ENCODE measurements at regions not wholly inside any gene's neighbourhood (a gene's known extent, or its start where the extent isn't known, plus 50 kb on each side); places are given as distances from the start of the nearest gene placed in this dataset.

DNA sequence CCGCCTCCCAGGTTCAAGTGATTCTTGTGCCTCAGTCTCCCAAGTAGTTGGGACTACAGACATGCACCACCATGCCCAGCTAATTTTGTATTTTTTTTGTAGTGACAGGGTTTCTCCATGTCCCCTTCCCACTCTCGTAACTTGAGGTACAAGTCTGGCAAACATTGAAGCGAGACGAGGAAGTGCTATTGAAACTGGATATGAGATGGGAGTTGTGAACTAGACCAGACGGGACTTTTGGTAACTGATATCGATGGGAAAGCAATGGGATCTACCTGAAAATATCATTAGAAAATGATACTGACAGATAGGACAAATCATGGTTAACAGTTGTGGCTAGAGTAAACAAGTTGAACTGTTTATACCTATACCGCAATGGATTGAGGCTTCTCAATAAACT lies 95.2 kb upstream of the TRABD2B start:
- TF ChIP-seq, protein P1, sequence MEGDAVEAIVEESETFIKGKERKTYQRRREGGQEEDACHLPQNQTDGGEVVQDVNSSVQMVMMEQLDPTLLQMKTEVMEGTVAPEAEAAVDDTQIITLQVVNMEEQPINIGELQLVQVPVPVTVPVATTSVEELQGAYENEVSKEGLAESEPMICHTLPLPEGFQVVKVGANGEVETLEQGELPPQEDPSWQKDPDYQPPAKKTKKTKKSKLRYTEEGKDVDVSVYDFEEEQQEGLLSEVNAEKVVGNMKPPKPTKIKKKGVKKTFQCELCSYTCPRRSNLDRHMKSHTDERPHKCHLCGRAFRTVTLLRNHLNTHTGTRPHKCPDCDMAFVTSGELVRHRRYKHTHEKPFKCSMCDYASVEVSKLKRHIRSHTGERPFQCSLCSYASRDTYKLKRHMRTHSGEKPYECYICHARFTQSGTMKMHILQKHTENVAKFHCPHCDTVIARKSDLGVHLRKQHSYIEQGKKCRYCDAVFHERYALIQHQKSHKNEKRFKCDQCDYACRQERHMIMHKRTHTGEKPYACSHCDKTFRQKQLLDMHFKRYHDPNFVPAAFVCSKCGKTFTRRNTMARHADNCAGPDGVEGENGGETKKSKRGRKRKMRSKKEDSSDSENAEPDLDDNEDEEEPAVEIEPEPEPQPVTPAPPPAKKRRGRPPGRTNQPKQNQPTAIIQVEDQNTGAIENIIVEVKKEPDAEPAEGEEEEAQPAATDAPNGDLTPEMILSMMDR (conservative IDR thresholded peaks at IDR 0.05): no peak
- TF ChIP-seq EZH2 (IDR thresholded peaks at IDR 0.05; ENCODE audit: low read depth): no peak
